Glutamatergic neuron (in vitro differentiated cells): ENCODE measurements at regions not wholly inside any gene's neighbourhood (a gene's known extent, or its start where the extent isn't known, plus 50 kb on each side); places are given as distances from the start of the nearest gene placed in this dataset.

Experiments
- DNase-seq: peaks from one replicate; pipeline ENCODE4 v3.0.0; 2022
- H3K27ac Mint-ChIP-seq: one replicate; pipeline ENCODE4 v1.8.0; 2020; ENCODE audit warnings: mild to moderate bottlenecking, mixed read lengths, inconsistent platforms; ENCODE audit not compliant: unreplicated experiment
- H3K27me3 Mint-ChIP-seq: one replicate; pipeline ENCODE4 v1.8.0; 2020; ENCODE audit warnings: mild to moderate bottlenecking, moderate library complexity, mixed read lengths, inconsistent platforms; ENCODE audit not compliant: unreplicated experiment
- H3K36me3 Mint-ChIP-seq: one replicate; pipeline ENCODE4 v1.8.0; 2020; ENCODE audit warnings: mild to moderate bottlenecking, mixed read lengths, inconsistent platforms; ENCODE audit not compliant: unreplicated experiment
- H3K4me1 Mint-ChIP-seq: one replicate; pipeline ENCODE4 v1.8.0; 2020; ENCODE audit warnings: mild to moderate bottlenecking, low read depth, mixed read lengths, inconsistent platforms; ENCODE audit not compliant: unreplicated experiment
- H3K4me3 Mint-ChIP-seq: one replicate; pipeline ENCODE4 v1.8.0; 2020; ENCODE audit warnings: mild to moderate bottlenecking, mixed read lengths, inconsistent platforms; ENCODE audit not compliant: unreplicated experiment
- H3K9me3 Mint-ChIP-seq: one replicate; pipeline ENCODE4 v1.8.0; 2020; ENCODE audit warnings: mild to moderate bottlenecking, moderate library complexity, mixed read lengths, inconsistent platforms; ENCODE audit not compliant: unreplicated experiment
- TF ChIP-seq, protein P1 (sequence below): fragments of 200-600 bp; sonication (generic); IDR thresholded peaks from one replicate; pipeline ENCODE4 v1.5.0; 2021; ENCODE audit not compliant: partially characterized antibody, unreplicated experiment

GRCh38 chr3:127062926-127063325 lies 80.0 kb downstream of the PLXNA1 start:
- H3K4me3 Mint-ChIP-seq, result no peak overlapping the region
- peaks cover 3% of the 10 kb centered on the region for H3K27me3 Mint-ChIP-seq
- H3K36me3 Mint-ChIP-seq, result no peaks in the 10 kb centered on the region
- peaks cover 7% of the 10 kb centered on the region for H3K4me1 Mint-ChIP-seq
- TF ChIP-seq, protein P1, sequence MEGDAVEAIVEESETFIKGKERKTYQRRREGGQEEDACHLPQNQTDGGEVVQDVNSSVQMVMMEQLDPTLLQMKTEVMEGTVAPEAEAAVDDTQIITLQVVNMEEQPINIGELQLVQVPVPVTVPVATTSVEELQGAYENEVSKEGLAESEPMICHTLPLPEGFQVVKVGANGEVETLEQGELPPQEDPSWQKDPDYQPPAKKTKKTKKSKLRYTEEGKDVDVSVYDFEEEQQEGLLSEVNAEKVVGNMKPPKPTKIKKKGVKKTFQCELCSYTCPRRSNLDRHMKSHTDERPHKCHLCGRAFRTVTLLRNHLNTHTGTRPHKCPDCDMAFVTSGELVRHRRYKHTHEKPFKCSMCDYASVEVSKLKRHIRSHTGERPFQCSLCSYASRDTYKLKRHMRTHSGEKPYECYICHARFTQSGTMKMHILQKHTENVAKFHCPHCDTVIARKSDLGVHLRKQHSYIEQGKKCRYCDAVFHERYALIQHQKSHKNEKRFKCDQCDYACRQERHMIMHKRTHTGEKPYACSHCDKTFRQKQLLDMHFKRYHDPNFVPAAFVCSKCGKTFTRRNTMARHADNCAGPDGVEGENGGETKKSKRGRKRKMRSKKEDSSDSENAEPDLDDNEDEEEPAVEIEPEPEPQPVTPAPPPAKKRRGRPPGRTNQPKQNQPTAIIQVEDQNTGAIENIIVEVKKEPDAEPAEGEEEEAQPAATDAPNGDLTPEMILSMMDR, result no peak
- no peak overlapping the region for H3K27ac Mint-ChIP-seq
- H3K9me3 Mint-ChIP-seq, result peaks cover 3% of the 10 kb centered on the region
- DNase-seq, result no peak

- Mint-ChIP-seq H3K9me3 (peaks cover 3% of the 10 kb centered on the region), H3K4me3 (no peak overlapping the region)
Observed at GRCh38 chr3:127063916-127064315, 81.0 kb downstream of the PLXNA1 start.

GRCh38 chr3:127064391-127065137 lies 81.6 kb downstream of the PLXNA1 start:
- no peak overlapping the region for H3K27ac Mint-ChIP-seq
- peaks cover 10% of the 10 kb centered on the region for H3K4me1 Mint-ChIP-seq
- DNase-seq, result no peak
- no peak overlapping the region for H3K4me3 Mint-ChIP-seq
- TF ChIP-seq, protein P1, result no peak
- no peaks in the 10 kb centered on the region for H3K36me3 Mint-ChIP-seq
- peaks cover 2% of the 10 kb centered on the region for H3K27me3 Mint-ChIP-seq
- H3K9me3 Mint-ChIP-seq, result peaks cover 8% of the 10 kb centered on the region

More at GRCh38 chr3:127063916-127064315, 81.0 kb downstream of the PLXNA1 start:
- Mint-ChIP-seq H3K36me3 (no peaks in the 10 kb centered on the region), H3K27ac (no peak overlapping the region), H3K27me3 (peaks cover 2% of the 10 kb centered on the region), H3K4me1 (peaks cover 7% of the 10 kb centered on the region)
- TF ChIP-seq, protein P1, result no peak
- DNase-seq, result no peak

DNA sequence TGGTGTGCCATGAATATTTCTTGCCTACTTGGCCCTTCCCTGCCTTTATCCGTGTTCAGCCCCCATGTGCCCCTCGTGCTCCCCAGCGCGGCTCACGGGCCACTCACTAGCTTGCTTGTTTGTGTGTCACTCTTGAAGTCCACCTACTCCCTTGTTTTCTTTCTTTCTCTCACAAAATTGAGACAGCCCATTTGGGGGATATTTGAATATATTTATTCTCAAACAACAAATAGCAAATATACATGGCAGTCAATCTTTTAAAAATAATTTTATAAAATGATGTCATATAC lies 82.2 kb downstream of the PLXNA1 start:
- peaks cover 2% of the 10 kb centered on the region for H3K27me3 Mint-ChIP-seq

More for the DNA sequence above, 82.2 kb downstream of the PLXNA1 start:
- no peak overlapping the region for H3K27ac Mint-ChIP-seq
- H3K4me3 Mint-ChIP-seq, result no peak overlapping the region
- peaks cover 8% of the 10 kb centered on the region for H3K9me3 Mint-ChIP-seq
- TF ChIP-seq, protein P1, result no peak
- DNase-seq, result no peak
- H3K36me3 Mint-ChIP-seq, result no peaks in the 10 kb centered on the region
- peaks cover 11% of the 10 kb centered on the region for H3K4me1 Mint-ChIP-seq
